ENCODE measurements at regions not wholly inside any gene's neighbourhood (a gene's known extent, or its start where the extent isn't known, plus 50 kb on each side); places are given as distances from the start of the nearest gene placed in this dataset.
A peak's percentile ranks its signal among the peaks of the same experiment; 100 is the strongest.

- no peaks in the 10 kb centered on the region for H3K27me3 ChIP-seq (ENCODE audit: control insufficient read depth, extremely low read depth, insufficient read depth, low read length)
- no peaks in the 10 kb centered on the region for H4K20me1 ChIP-seq (ENCODE audit: control insufficient read depth, extremely low read depth, insufficient read depth, low read length)
- DNase-seq (ENCODE audit: low read depth, low spot score) = no peak
- H3K4me3 ChIP-seq (ENCODE audit: control insufficient read depth in 2 of 3, extremely low read depth in 1 of 3, insufficient read depth in 2 of 3, low read depth in 1 of 3, low read length in 3 of 3) = no peak overlapping the region
- dilution Hi-C loops (cut with MboI; ENCODE audit: extremely low pct_ligation_motif_present, low sequenced_read_pairs) = no loop called here
- no peak overlapping the region for H3K27ac ChIP-seq (ENCODE audit: control insufficient read depth, insufficient read depth, low read length)
- peaks cover 10% of the 10 kb centered on the region for H3K4me1 ChIP-seq (ENCODE audit: control insufficient read depth, extremely low read depth, insufficient read depth, low read length)
- no peak overlapping the region for H3K4me2 ChIP-seq (ENCODE audit: control insufficient read depth, extremely low read depth, insufficient read depth, low read depth, low read length)
- H2AFZ ChIP-seq (ENCODE audit: control insufficient read depth, low read length) = no peak overlapping the region
- no peaks in the 10 kb centered on the region for H3K36me3 ChIP-seq (ENCODE audit: control insufficient read depth in 2 of 2, extremely low read depth in 1 of 2, insufficient read depth in 2 of 2, low read length in 2 of 2)
- TF ChIP-seq CTCF (optimal IDR thresholded peaks at IDR 0.05 in 1 of 3, IDR thresholded peaks at IDR 0.05 in 1 of 3, conservative IDR thresholded peaks at IDR 0.05 in 1 of 3; ENCODE audit: extremely low read depth in 1 of 3, insufficient read depth in 2 of 3, low read length in 3 of 3) (no peak), EZH2 (IDR thresholded peaks at IDR 0.05; ENCODE audit: low read length) (no peak)
- no peaks in the 10 kb centered on the region for H3K79me2 ChIP-seq (ENCODE audit: control insufficient read depth, insufficient read depth, low read length)
- no peaks in the 10 kb centered on the region for H3K9me1 ChIP-seq (ENCODE audit: control insufficient read depth, extremely low read depth, insufficient read depth, low read length)
- H3K9ac ChIP-seq (ENCODE audit: control insufficient read depth, extremely low read depth, insufficient read depth, low read length) = no peak overlapping the region
- no peak for FAIRE-seq
- no peaks in the 10 kb centered on the region for H3K9me3 ChIP-seq (ENCODE audit: control insufficient read depth, low read depth, low read length)
Observed at GRCh38 chr1:95734560-95734959, 500.6 kb downstream of the RWDD3 start.

- dilution Hi-C loops (cut with MboI; ENCODE audit: extremely low pct_ligation_motif_present, low sequenced_read_pairs) = no loop called here
- peak overlapping the region in 2 of 3 experiments; percentile 10 to 28 for H3K4me3 ChIP-seq (ENCODE audit: control insufficient read depth in 2 of 3, extremely low read depth in 1 of 3, insufficient read depth in 2 of 3, low read depth in 1 of 3, low read length in 3 of 3)
- FAIRE-seq = peak; percentile 96
- H3K27ac ChIP-seq (ENCODE audit: control insufficient read depth, insufficient read depth, low read length) = peak overlapping the region; percentile 77
- no peaks in the 10 kb centered on the region for H3K36me3 ChIP-seq (ENCODE audit: control insufficient read depth in 2 of 2, extremely low read depth in 1 of 2, insufficient read depth in 2 of 2, low read length in 2 of 2)
- DNase-seq (ENCODE audit: low read depth, low spot score) = peak; percentile 89
- H4K20me1 ChIP-seq (ENCODE audit: control insufficient read depth, extremely low read depth, insufficient read depth, low read length) = no peaks in the 10 kb centered on the region
- no peaks in the 10 kb centered on the region for H3K9me1 ChIP-seq (ENCODE audit: control insufficient read depth, extremely low read depth, insufficient read depth, low read length)
- no peaks in the 10 kb centered on the region for H3K9me3 ChIP-seq (ENCODE audit: control insufficient read depth, low read depth, low read length)
- peak overlapping the region; percentile 72 for H2AFZ ChIP-seq (ENCODE audit: control insufficient read depth, low read length)
- peaks cover 14% of the 10 kb centered on the region for H3K4me1 ChIP-seq (ENCODE audit: control insufficient read depth, extremely low read depth, insufficient read depth, low read length)
- TF ChIP-seq EZH2 (IDR thresholded peaks at IDR 0.05; ENCODE audit: low read length) (no peak), CTCF (optimal IDR thresholded peaks at IDR 0.05 in 1 of 3, IDR thresholded peaks at IDR 0.05 in 1 of 3, conservative IDR thresholded peaks at IDR 0.05 in 1 of 3; ENCODE audit: extremely low read depth in 1 of 3, insufficient read depth in 2 of 3, low read length in 3 of 3) (no peak)
- peak overlapping the region; percentile 59 for H3K9ac ChIP-seq (ENCODE audit: control insufficient read depth, extremely low read depth, insufficient read depth, low read length)
- no peaks in the 10 kb centered on the region for H3K27me3 ChIP-seq (ENCODE audit: control insufficient read depth, extremely low read depth, insufficient read depth, low read length)
- H3K79me2 ChIP-seq (ENCODE audit: control insufficient read depth, insufficient read depth, low read length) = no peaks in the 10 kb centered on the region
- peak overlapping the region; percentile 53 for H3K4me2 ChIP-seq (ENCODE audit: control insufficient read depth, extremely low read depth, insufficient read depth, low read depth, low read length)
Observed at GRCh38 chr1:95742591-95743089, 508.6 kb downstream of the RWDD3 start.

Measured in keratinocyte (primary cell).